ENCODE measurements at regions not wholly inside any gene's neighbourhood (a gene's known extent, or its start where the extent isn't known, plus 50 kb on each side); places are given as distances from the start of the nearest gene placed in this dataset.

DNA sequence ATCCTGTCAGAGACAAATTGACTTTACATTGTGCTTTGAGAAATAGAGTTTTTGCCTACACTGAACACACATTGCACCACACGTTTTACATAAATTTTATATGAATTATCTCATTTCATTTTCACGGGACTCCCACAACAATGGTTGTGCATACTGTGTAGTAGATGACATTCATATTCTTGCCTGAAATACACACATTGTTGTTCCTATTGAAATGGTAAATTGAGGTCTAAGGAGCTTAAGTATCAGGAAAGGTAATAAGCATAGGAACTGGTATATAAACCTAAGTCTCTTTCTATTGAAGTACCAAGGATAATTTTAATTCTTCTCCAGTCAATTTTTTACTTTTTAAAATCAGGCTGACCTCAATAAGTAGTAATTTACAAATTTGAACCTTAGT is 473.7 kb upstream of the DEPDC1 start:
- TF ChIP-seq, protein P1, sequence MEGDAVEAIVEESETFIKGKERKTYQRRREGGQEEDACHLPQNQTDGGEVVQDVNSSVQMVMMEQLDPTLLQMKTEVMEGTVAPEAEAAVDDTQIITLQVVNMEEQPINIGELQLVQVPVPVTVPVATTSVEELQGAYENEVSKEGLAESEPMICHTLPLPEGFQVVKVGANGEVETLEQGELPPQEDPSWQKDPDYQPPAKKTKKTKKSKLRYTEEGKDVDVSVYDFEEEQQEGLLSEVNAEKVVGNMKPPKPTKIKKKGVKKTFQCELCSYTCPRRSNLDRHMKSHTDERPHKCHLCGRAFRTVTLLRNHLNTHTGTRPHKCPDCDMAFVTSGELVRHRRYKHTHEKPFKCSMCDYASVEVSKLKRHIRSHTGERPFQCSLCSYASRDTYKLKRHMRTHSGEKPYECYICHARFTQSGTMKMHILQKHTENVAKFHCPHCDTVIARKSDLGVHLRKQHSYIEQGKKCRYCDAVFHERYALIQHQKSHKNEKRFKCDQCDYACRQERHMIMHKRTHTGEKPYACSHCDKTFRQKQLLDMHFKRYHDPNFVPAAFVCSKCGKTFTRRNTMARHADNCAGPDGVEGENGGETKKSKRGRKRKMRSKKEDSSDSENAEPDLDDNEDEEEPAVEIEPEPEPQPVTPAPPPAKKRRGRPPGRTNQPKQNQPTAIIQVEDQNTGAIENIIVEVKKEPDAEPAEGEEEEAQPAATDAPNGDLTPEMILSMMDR (IDR thresholded peaks at IDR 0.05): no peak
- no peak for TF ChIP-seq POLR2AphosphoS5 (IDR thresholded peaks at IDR 0.05)
- no peak for TF ChIP-seq POLR2A (IDR thresholded peaks at IDR 0.05)

All from sigmoid colon (tissue), 4 donors.